ENCODE measurements at regions not wholly inside any gene's neighbourhood (a gene's known extent, or its start where the extent isn't known, plus 50 kb on each side); places are given as distances from the start of the nearest gene placed in this dataset.

DNA sequence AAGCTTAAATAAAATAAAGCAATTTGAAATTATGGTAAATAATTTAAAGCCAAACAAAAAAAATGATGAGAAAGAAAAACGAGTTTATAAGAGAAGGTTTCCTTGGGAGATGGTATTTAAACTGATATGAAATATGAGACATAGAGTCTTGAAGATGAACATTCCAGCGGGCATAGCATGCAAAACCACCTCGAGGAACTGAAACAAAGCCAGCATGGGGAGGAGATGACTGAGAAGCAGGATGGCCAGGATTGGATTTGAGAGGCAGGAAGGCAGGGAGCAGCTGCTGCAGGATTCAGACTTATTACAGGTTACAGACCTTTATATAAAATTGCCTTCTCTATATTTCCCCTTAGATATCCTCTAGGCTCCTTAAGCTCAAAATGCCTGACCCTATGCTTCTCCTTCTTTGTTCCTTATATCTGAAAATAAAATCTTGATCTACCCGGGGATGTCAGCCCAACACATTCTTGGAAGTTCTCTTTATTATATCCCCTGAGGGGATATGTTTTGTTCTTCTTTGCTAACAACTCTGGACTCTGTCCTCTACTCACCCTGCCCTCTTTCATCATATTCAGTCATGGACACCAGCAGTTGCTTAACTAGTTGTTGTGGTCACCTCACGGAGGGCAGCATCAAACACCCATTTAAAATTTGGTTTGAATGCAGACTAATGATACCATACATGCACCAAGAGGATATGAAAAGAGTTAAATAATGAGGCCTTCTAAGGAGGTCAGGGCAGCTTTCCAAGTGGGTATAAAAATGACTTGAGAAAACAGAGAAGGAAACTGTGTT, 719.1 kb upstream of the B3GALT2 start:
- H3K27me3 ChIP-seq (ENCODE audit: insufficient read depth, low read length, poor library complexity, severe bottlenecking) = no peaks in the 10 kb centered on the region
- no peaks in the 10 kb centered on the region for H3K4me1 ChIP-seq (ENCODE audit: insufficient read depth, low read length, poor library complexity, severe bottlenecking)
- H3K9ac ChIP-seq (ENCODE audit: low read depth, low read length, poor library complexity, severe bottlenecking) = no peak overlapping the region
- no peaks in the 10 kb centered on the region for H3K79me2 ChIP-seq (ENCODE audit: insufficient read depth, low read length)
- no peaks in the 10 kb centered on the region for H3F3A ChIP-seq (ENCODE audit: low read depth)
- H3K9me2 ChIP-seq (replicated peaks; ENCODE audit: low read depth, low read length) = no peaks in the 10 kb centered on the region
- H3K4me3 ChIP-seq (ENCODE audit: low read length, poor library complexity, severe bottlenecking) = no peak overlapping the region
- no peaks in the 10 kb centered on the region for H4K20me1 ChIP-seq (ENCODE audit: insufficient read depth, low read length, poor library complexity, severe bottlenecking)
- no peak for TF ChIP-seq EZH2phosphoT487 (IDR thresholded peaks at IDR 0.05; ENCODE audit: borderline replicate concordance)
- TF ChIP-seq, protein P1, sequence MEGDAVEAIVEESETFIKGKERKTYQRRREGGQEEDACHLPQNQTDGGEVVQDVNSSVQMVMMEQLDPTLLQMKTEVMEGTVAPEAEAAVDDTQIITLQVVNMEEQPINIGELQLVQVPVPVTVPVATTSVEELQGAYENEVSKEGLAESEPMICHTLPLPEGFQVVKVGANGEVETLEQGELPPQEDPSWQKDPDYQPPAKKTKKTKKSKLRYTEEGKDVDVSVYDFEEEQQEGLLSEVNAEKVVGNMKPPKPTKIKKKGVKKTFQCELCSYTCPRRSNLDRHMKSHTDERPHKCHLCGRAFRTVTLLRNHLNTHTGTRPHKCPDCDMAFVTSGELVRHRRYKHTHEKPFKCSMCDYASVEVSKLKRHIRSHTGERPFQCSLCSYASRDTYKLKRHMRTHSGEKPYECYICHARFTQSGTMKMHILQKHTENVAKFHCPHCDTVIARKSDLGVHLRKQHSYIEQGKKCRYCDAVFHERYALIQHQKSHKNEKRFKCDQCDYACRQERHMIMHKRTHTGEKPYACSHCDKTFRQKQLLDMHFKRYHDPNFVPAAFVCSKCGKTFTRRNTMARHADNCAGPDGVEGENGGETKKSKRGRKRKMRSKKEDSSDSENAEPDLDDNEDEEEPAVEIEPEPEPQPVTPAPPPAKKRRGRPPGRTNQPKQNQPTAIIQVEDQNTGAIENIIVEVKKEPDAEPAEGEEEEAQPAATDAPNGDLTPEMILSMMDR (conservative IDR thresholded peaks at IDR 0.05; ENCODE audit: low read length) = no peak
- H3K4me2 ChIP-seq (ENCODE audit: low read depth, low read length, poor library complexity, severe bottlenecking) = no peak overlapping the region
- H3K9me3 ChIP-seq (ENCODE audit: insufficient read depth, low read depth, low read length) = no peaks in the 10 kb centered on the region
- H2AFZ ChIP-seq (ENCODE audit: low read length) = no peak overlapping the region
- H3K36me3 ChIP-seq (ENCODE audit: insufficient read depth, low read length) = no peaks in the 10 kb centered on the region

DNA sequence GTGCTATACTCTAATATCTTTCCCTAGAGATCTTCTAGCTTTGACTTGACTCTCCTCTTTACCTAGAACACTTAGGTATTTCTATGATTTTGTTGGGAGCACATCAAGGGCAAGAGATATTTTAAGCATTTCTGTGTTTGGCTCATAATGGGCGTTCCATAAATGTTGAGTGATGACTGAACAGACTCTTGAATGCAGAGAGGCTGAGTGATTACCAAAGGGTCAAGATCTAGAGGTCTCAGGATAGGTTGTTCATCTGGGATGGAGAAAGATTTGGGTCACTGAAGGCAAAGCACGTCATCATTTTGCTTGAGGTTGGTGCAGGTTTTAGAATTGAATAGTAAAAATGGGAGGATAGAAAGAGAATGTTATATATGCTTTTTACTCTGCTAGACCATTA, 705.4 kb upstream of the B3GALT2 start:
- Histone ChIP-seq H3K4me3 (ENCODE audit: low read length, poor library complexity, severe bottlenecking) (no peak overlapping the region), H3K4me1 (ENCODE audit: insufficient read depth, low read length, poor library complexity, severe bottlenecking) (no peaks in the 10 kb centered on the region), H3K4me2 (ENCODE audit: low read depth, low read length, poor library complexity, severe bottlenecking) (no peak overlapping the region), H3F3A (ENCODE audit: low read depth) (no peaks in the 10 kb centered on the region), H3K9me3 (ENCODE audit: insufficient read depth, low read depth, low read length) (no peaks in the 10 kb centered on the region), H2AFZ (ENCODE audit: low read length) (no peak overlapping the region), H3K9me2 (replicated peaks; ENCODE audit: low read depth, low read length) (no peaks in the 10 kb centered on the region), H4K20me1 (ENCODE audit: insufficient read depth, low read length, poor library complexity, severe bottlenecking) (no peaks in the 10 kb centered on the region), H3K36me3 (ENCODE audit: insufficient read depth, low read length) (no peaks in the 10 kb centered on the region), H3K27me3 (ENCODE audit: insufficient read depth, low read length, poor library complexity, severe bottlenecking) (no peaks in the 10 kb centered on the region), H3K79me2 (ENCODE audit: insufficient read depth, low read length) (no peaks in the 10 kb centered on the region), H3K9ac (ENCODE audit: low read depth, low read length, poor library complexity, severe bottlenecking) (no peak overlapping the region)
- TF ChIP-seq, protein P1 (conservative IDR thresholded peaks at IDR 0.05; ENCODE audit: low read length) = no peak
- TF ChIP-seq EZH2phosphoT487 (IDR thresholded peaks at IDR 0.05; ENCODE audit: borderline replicate concordance) = no peak

DNA sequence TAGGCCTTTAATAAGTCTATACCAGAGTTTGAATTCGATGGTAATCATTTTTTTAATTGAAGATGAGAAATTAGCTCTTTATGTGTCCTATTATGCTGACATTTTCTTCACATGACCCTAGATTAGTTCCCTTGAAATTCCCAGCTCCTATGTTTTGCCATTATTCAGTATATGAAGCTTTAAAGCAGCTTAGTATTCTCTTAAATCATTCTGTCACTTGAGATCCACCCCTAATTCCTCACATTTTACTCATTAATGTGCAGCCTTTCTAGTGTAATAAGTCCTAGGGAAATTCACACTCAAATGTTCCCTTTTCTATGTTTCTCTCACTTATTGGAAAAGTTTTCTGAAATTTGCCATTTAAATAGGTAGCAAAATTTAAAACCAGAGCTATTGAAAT, 704.5 kb upstream of the B3GALT2 start:
- H3K79me2 ChIP-seq (ENCODE audit: insufficient read depth, low read length) = no peaks in the 10 kb centered on the region
- no peaks in the 10 kb centered on the region for H3K27me3 ChIP-seq (ENCODE audit: insufficient read depth, low read length, poor library complexity, severe bottlenecking)
- no peaks in the 10 kb centered on the region for H3K9me2 ChIP-seq (replicated peaks; ENCODE audit: low read depth, low read length)
- no peaks in the 10 kb centered on the region for H3K9me3 ChIP-seq (ENCODE audit: insufficient read depth, low read depth, low read length)
- no peaks in the 10 kb centered on the region for H3K36me3 ChIP-seq (ENCODE audit: insufficient read depth, low read length)
- TF ChIP-seq, protein P1 (conservative IDR thresholded peaks at IDR 0.05; ENCODE audit: low read length) = no peak
- no peak for TF ChIP-seq EZH2phosphoT487 (IDR thresholded peaks at IDR 0.05; ENCODE audit: borderline replicate concordance)
- no peak overlapping the region for H3K4me2 ChIP-seq (ENCODE audit: low read depth, low read length, poor library complexity, severe bottlenecking)
- no peak overlapping the region for H2AFZ ChIP-seq (ENCODE audit: low read length)
- no peaks in the 10 kb centered on the region for H3K4me1 ChIP-seq (ENCODE audit: insufficient read depth, low read length, poor library complexity, severe bottlenecking)
- H3K4me3 ChIP-seq (ENCODE audit: low read length, poor library complexity, severe bottlenecking) = no peak overlapping the region
- no peaks in the 10 kb centered on the region for H3F3A ChIP-seq (ENCODE audit: low read depth)
- no peaks in the 10 kb centered on the region for H4K20me1 ChIP-seq (ENCODE audit: insufficient read depth, low read length, poor library complexity, severe bottlenecking)
- no peak overlapping the region for H3K9ac ChIP-seq (ENCODE audit: low read depth, low read length, poor library complexity, severe bottlenecking)

Data from Loucy (cell line).